Coronary artery (tissue), 2 donors: ENCODE measurements at regions not wholly inside any gene's neighbourhood (a gene's known extent, or its start where the extent isn't known, plus 50 kb on each side); places are given as distances from the start of the nearest gene placed in this dataset.
"Not testable (repeated sequence)": the region's sequence is repeated elsewhere in the genome, so short reads cannot be mapped to it uniquely, and the experiment has no call there.

Experiments
- DNase-seq: peaks from one replicate; pipeline ENCODE4 v3.0.0-alpha.2; 2017; ENCODE audit warnings: low spot score
- H3K27ac ChIP-seq, 2 donors: fragments of 200-600 bp; sonication (generic); one replicate each; pipeline ENCODE4 v1.5.1; 2016 to 2019
- H3K4me3 ChIP-seq: fragments of 200-600 bp; sonication (generic); 2 replicates; pipeline ENCODE4 v1.5.1; 2016; ENCODE audit warnings: mild to moderate bottlenecking, moderate library complexity
- TF ChIP-seq, protein P1 (sequence below): fragments of 200-600 bp; sonication (generic); IDR thresholded peaks from one replicate; pipeline ENCODE4 v1.5.1; 2019; ENCODE audit warnings: antibody characterized with exemption

- Histone ChIP-seq H3K27ac (no peak overlapping the region), H3K4me3 (no peak overlapping the region)
- no peak for DNase-seq
- TF ChIP-seq, protein P1, sequence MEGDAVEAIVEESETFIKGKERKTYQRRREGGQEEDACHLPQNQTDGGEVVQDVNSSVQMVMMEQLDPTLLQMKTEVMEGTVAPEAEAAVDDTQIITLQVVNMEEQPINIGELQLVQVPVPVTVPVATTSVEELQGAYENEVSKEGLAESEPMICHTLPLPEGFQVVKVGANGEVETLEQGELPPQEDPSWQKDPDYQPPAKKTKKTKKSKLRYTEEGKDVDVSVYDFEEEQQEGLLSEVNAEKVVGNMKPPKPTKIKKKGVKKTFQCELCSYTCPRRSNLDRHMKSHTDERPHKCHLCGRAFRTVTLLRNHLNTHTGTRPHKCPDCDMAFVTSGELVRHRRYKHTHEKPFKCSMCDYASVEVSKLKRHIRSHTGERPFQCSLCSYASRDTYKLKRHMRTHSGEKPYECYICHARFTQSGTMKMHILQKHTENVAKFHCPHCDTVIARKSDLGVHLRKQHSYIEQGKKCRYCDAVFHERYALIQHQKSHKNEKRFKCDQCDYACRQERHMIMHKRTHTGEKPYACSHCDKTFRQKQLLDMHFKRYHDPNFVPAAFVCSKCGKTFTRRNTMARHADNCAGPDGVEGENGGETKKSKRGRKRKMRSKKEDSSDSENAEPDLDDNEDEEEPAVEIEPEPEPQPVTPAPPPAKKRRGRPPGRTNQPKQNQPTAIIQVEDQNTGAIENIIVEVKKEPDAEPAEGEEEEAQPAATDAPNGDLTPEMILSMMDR, result no peak
Observed at GRCh38 chr5:135743705-135744411, 90.6 kb upstream of the SLC25A48 start.

GRCh38 chr5:135743181-135743580 lies 91.3 kb upstream of the SLC25A48 start:
- Histone ChIP-seq H3K27ac (no peak overlapping the region), H3K4me3 (no peak overlapping the region)
- TF ChIP-seq, protein P1, result no peak
- no peak for DNase-seq

DNA sequence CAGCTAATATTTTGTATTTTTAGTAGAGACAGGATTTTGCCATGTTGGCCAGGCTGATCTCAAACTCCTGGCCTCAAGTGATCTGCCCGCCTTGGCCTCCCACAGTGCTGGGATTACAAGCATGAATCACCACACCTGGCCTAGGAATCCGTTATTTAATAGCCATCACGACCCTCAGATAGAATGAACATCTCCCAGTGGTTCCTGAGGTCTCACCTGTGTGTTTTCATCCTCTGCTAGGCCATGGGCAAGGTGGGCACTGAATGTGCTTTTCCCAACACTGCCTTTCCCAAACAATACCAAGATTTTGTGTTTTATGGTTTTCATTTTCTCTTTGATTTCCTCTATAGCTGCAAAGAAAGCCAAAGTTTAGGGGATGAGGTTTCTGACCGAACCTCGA lies 92.2 kb upstream of the SLC25A48 start:
- not testable (repeated sequence) for H3K27ac ChIP-seq, DNase-seq, H3K4me3 ChIP-seq

- TF ChIP-seq, protein P1, result no peak
- H3K4me3 ChIP-seq, result no peak overlapping the region
- H3K27ac ChIP-seq, result no peak overlapping the region
- no peak for DNase-seq
Observed at GRCh38 chr5:135741040-135741439, 93.4 kb upstream of the SLC25A48 start.

GRCh38 chr5:135740475-135740874 lies 94.0 kb upstream of the SLC25A48 start:
- TF ChIP-seq, protein P1, result no peak
- no peak for DNase-seq
- Histone ChIP-seq H3K4me3 (no peak overlapping the region), H3K27ac (no peak overlapping the region)

GRCh38 chr5:135739383-135739981 lies 95.0 kb upstream of the SLC25A48 start:
- TF ChIP-seq, protein P1, result no peak
- no peak for DNase-seq
- no peak overlapping the region for H3K4me3 ChIP-seq
- no peak overlapping the region for H3K27ac ChIP-seq

GRCh38 chr5:135738564-135738875 lies 95.9 kb upstream of the SLC25A48 start:
- no peak overlapping the region for H3K4me3 ChIP-seq
- TF ChIP-seq, protein P1, result no peak
- no peak for DNase-seq
- H3K27ac ChIP-seq, result no peak overlapping the region
